H1 (cell line): ENCODE measurements at regions not wholly inside any gene's neighbourhood (a gene's known extent, or its start where the extent isn't known, plus 50 kb on each side); places are given as distances from the start of the nearest gene placed in this dataset.

Source experiments
- TF ChIP-seq, protein P1 (sequence below), 3 experiments: IDR thresholded peaks; 1 replicate in 2 of 3; 2 replicates in 1 of 3; pipeline versions ENCODE4 v1.5.1 to v1.6.1; 2011; ENCODE audit warnings: low read length in 3 of 3, mild to moderate bottlenecking in 3 of 3, inconsistent platforms in 2 of 3, low read depth in 1 of 3, moderate library complexity in 1 of 3; ENCODE audit not compliant: insufficient read depth in 1 of 3; ENCODE audit errors: control extremely low read depth in 1 of 3

DNA sequence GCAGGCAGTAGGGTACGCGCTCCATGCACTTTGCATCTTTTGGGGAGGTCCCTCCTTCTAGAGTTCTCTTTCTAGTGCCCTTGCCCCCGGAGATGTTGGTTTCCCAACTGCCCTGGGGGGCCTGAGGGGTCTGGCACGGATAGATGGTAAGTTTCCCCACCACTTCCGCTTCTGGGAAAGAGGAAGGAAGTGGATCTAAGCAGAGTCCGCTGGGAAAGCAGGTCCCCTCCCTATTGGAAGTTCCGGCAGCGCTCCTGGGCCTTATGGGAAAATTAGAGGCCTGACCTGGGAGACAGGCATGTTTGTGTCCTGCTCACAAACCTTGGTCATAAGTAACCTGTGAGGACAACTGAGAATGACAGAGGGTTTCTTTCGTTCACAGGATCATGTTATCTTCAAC is 274.4 kb downstream of the RPS6KC1 start (continued):
- TF ChIP-seq, protein P1, sequence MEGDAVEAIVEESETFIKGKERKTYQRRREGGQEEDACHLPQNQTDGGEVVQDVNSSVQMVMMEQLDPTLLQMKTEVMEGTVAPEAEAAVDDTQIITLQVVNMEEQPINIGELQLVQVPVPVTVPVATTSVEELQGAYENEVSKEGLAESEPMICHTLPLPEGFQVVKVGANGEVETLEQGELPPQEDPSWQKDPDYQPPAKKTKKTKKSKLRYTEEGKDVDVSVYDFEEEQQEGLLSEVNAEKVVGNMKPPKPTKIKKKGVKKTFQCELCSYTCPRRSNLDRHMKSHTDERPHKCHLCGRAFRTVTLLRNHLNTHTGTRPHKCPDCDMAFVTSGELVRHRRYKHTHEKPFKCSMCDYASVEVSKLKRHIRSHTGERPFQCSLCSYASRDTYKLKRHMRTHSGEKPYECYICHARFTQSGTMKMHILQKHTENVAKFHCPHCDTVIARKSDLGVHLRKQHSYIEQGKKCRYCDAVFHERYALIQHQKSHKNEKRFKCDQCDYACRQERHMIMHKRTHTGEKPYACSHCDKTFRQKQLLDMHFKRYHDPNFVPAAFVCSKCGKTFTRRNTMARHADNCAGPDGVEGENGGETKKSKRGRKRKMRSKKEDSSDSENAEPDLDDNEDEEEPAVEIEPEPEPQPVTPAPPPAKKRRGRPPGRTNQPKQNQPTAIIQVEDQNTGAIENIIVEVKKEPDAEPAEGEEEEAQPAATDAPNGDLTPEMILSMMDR (IDR thresholded peaks at IDR 0.05; ENCODE audit: control extremely low read depth in 1 of 3, insufficient read depth in 1 of 3, low read depth in 1 of 3, low read length in 3 of 3) = no peak
- TF ChIP-seq, all 59 proteins: peak for 0
